WTC11 (cell line): ENCODE measurements at regions not wholly inside any gene's neighbourhood (a gene's known extent, or its start where the extent isn't known, plus 50 kb on each side); places are given as distances from the start of the nearest gene placed in this dataset.

Experiments
- CTCF ChIP-seq: fragments of 200-600 bp; IDR thresholded peaks from 2 replicates; pipeline ENCODE4 v1.8.0; 2022; ENCODE audit warnings: antibody characterized with exemption
- GRHL2 ChIP-seq: fragments of 250-450 bp; sonication (Bioruptor Pico); IDR thresholded peaks from 2 replicates; pipeline ENCODE4 v1.8.0; 2022; ENCODE audit warnings: mild to moderate bottlenecking, moderate library complexity; ENCODE audit not compliant: insufficient replicate concordance, severe bottlenecking
- NR3C1 ChIP-seq: sonication (generic); formaldehyde crosslinking; conservative IDR thresholded peaks from 2 replicates; pipeline ENCODE4 v1.8.1; 2023; ENCODE audit warnings: low read depth, mild to moderate bottlenecking, missing genetic modification reagents
- USF2 ChIP-seq: sonication (generic); formaldehyde crosslinking; IDR thresholded peaks from 2 replicates; pipeline ENCODE4 v1.8.1; 2023; ENCODE audit warnings: mild to moderate bottlenecking, missing genetic modification reagents, moderate library complexity

- no peak for TF ChIP-seq CTCF
- no peak for TF ChIP-seq USF2 (CRISPR knock-in tag)
- TF ChIP-seq NR3C1 (CRISPR knock-in tag) = no peak
- no peak for TF ChIP-seq GRHL2 (CRISPR knock-in tag)
Observed at GRCh38 chr2:122583159-122583917, 827.9 kb downstream of the TSN start.
